Panc1 (cell line): ENCODE measurements at regions not wholly inside any gene's neighbourhood (a gene's known extent, or its start where the extent isn't known, plus 50 kb on each side); places are given as distances from the start of the nearest gene placed in this dataset.
"Not testable (repeated sequence)": the region's sequence is repeated elsewhere in the genome, so short reads cannot be mapped to it uniquely, and the experiment has no call there.

ENCODE experiments used
- ATAC-seq: fragments of 200-7000 bp; cut with Tn5 transposase; 2 replicates; pipeline ENCODE4 v1.9.1; 2020; ENCODE audit warnings: mild to moderate bottlenecking, moderate library complexity
- BruUV-seq: library from RNA; stranded (reverse); fragments of 400-500 nt; replicated peaks from 2 replicates; lab custom pipeline; 2021; lab: Mats Ljungman, UMichigan
- CTCF ChIA-PET: fragments of 300-600 bp; sonication (Branson Sonifier 250); formaldehyde crosslinking; loops from one replicate; lab custom pipeline; 2022; ENCODE audit warnings: antibody characterized with exemption; lab: Charles Lee
- POLR2A ChIA-PET: fragments of 300-600 bp; sonication (Branson Sonifier 250); formaldehyde crosslinking; loops from one replicate; lab custom pipeline; 2022; ENCODE audit warnings: antibody characterized with exemption; lab: Charles Lee
- DNase-seq: peaks from one replicate; pipeline ENCODE4 v3.0.0-alpha.2; 2010; ENCODE audit warnings: low read depth, low spot score
- H3K27ac ChIP-seq: 2 replicates; pipeline ENCODE4 v1.5.1; 2011; ENCODE audit warnings: mild to moderate bottlenecking, low read length, inconsistent platforms
- H3K27me3 ChIP-seq: fragments of 200-500 bp; sonication (Bioruptor generic); 2 replicates; pipeline ENCODE4 v1.6.0; 2014; ENCODE audit warnings: low read length, inconsistent platforms; ENCODE audit not compliant: control insufficient read depth, insufficient read depth
- H3K36me3 ChIP-seq: fragments of 200-500 bp; sonication (Bioruptor generic); 2 replicates; pipeline ENCODE4 v1.5.1; 2014; ENCODE audit warnings: inconsistent platforms, mild to moderate bottlenecking, low read length, moderate library complexity; ENCODE audit not compliant: control insufficient read depth, insufficient read depth
- H3K4me1 ChIP-seq: 2 replicates; pipeline ENCODE4 v1.5.1; 2011; ENCODE audit warnings: inconsistent platforms, mild to moderate bottlenecking, low read length, moderate library complexity; ENCODE audit not compliant: control insufficient read depth, insufficient read depth
- H3K4me3 ChIP-seq, 2 experiments: 2 replicates each; pipeline ENCODE4 v1.5.1; 2011 to 2012; ENCODE audit warnings: low read depth in 2 of 2, low read length in 2 of 2, mild to moderate bottlenecking in 2 of 2, inconsistent platforms in 1 of 2, moderate library complexity in 1 of 2
- H3K9me3 ChIP-seq: fragments of 200-500 bp; sonication (Bioruptor generic); 2 replicates; pipeline ENCODE4 v1.5.1; 2014; ENCODE audit warnings: low read depth, mild to moderate bottlenecking, inconsistent platforms, low read length, moderate library complexity; ENCODE audit not compliant: control insufficient read depth, insufficient read depth
- CTCF ChIP-seq: fragments of 450-650 bp; IDR thresholded peaks from 2 replicates; pipeline ENCODE4 v1.5.1; 2017; ENCODE audit warnings: mild to moderate bottlenecking
- POLR2AphosphoS5 ChIP-seq: IDR thresholded peaks from 2 replicates; pipeline ENCODE4 v1.6.1; 2012; ENCODE audit warnings: mild to moderate bottlenecking, low read depth, low read length, moderate library complexity
- REST ChIP-seq, 2 experiments: IDR thresholded peaks; 2 replicates each; pipeline ENCODE4 v1.6.1; 2011 to 2012; ENCODE audit warnings: low read depth in 2 of 2, control low read depth in 1 of 2, low read length in 1 of 2, mild to moderate bottlenecking in 1 of 2, moderate library complexity in 1 of 2; ENCODE audit not compliant: insufficient read depth in 1 of 2
- SIN3A ChIP-seq: IDR thresholded peaks from 2 replicates; pipeline ENCODE4 v1.6.1; 2012; ENCODE audit warnings: low read depth, mild to moderate bottlenecking, low read length, moderate library complexity, borderline replicate concordance; ENCODE audit not compliant: insufficient read depth
- TCF7L2 ChIP-seq: IDR thresholded peaks from 2 replicates; pipeline ENCODE4 v1.6.1; 2011; ENCODE audit warnings: mild to moderate bottlenecking, low read depth, low read length, inconsistent platforms
- in situ Hi-C: cut with HindIII; loops from 2 replicates; pipeline ENCODE4 v1.10.0; 2016; ENCODE audit warnings: low sequenced_read_pairs, low pct_unique_long_range_greater_than_20kb
- intact Hi-C: fragments of 100-400 bp; cut with micrococcal nuclease; formaldehyde crosslinking; loops from one replicate; pipeline ENCODE4 v1.10.0; 2022; ENCODE audit not compliant: unreplicated experiment

GRCh38 chr1:166395729-166396128, 228.9 kb upstream of the FAM78B start:
- DNase-seq (no peak), ATAC-seq (no peak)
- H3K4me3 ChIP-seq, result no peak overlapping the region
- in situ Hi-C loops, result no loop called here
- no TSS peak for BruUV-seq
- TF ChIP-seq TCF7L2, result no peak
- TF ChIP-seq SIN3A, result no peak
- TF ChIP-seq CTCF, result no peak
- TF ChIP-seq REST (IDR thresholded peaks at IDR 0.05; ENCODE audit: insufficient read depth in 1 of 2, low read depth in 2 of 2, low read length in 1 of 2), result no peak
- no peaks in the 10 kb centered on the region for H3K9me3 ChIP-seq
- POLR2A ChIA-PET, result no interaction called here
- no peaks in the 10 kb centered on the region for H3K27me3 ChIP-seq
- no peak overlapping the region for H3K27ac ChIP-seq
- CTCF ChIA-PET, result no interaction called here
- intact Hi-C loops, result no loop called here
- H3K36me3 ChIP-seq, result no peaks in the 10 kb centered on the region
- no peaks in the 10 kb centered on the region for H3K4me1 ChIP-seq

GRCh38 chr1:166409253-166410082, 242.7 kb upstream of the FAM78B start:
- H3K4me3 ChIP-seq, intact Hi-C loops, H3K36me3 ChIP-seq, BruUV-seq, CTCF ChIA-PET, H3K27me3 ChIP-seq, DNase-seq, ATAC-seq, H3K4me1 ChIP-seq, in situ Hi-C loops, H3K9me3 ChIP-seq, POLR2A ChIA-PET, H3K27ac ChIP-seq: not testable (repeated sequence)

GRCh38 chr1:166410083-166410385, 243.2 kb upstream of the FAM78B start:
- DNase-seq (no peak), ATAC-seq (no peak)
- Histone ChIP-seq H3K36me3 (no peaks in the 10 kb centered on the region), H3K27me3 (no peaks in the 10 kb centered on the region), H3K9me3 (no peaks in the 10 kb centered on the region), H3K4me3 (no peak overlapping the region), H3K27ac (no peak overlapping the region), H3K4me1 (no peaks in the 10 kb centered on the region)
- BruUV-seq, result no TSS peak
- intact Hi-C loops (no loop called here), in situ Hi-C loops (no loop called here)
- ChIA-PET POLR2A (no interaction called here), CTCF (no interaction called here)
- no peak for TF ChIP-seq CTCF
- no peak for TF ChIP-seq TCF7L2
- TF ChIP-seq REST (IDR thresholded peaks at IDR 0.05; ENCODE audit: insufficient read depth in 1 of 2, low read depth in 2 of 2, low read length in 1 of 2), result no peak
- TF ChIP-seq SIN3A, result no peak
- TF ChIP-seq POLR2AphosphoS5, result no peak
